Amniotic epithelial cell (primary cell): ENCODE measurements at regions not wholly inside any gene's neighbourhood (a gene's known extent, or its start where the extent isn't known, plus 50 kb on each side); places are given as distances from the start of the nearest gene placed in this dataset.
"Not testable (repeated sequence)": the region's sequence is repeated elsewhere in the genome, so short reads cannot be mapped to it uniquely, and the experiment has no call there.

Experiments
- DNase-seq: peaks from one replicate; pipeline ENCODE4 v3.0.0-alpha.2; 2010; ENCODE audit warnings: low read depth

DNA sequence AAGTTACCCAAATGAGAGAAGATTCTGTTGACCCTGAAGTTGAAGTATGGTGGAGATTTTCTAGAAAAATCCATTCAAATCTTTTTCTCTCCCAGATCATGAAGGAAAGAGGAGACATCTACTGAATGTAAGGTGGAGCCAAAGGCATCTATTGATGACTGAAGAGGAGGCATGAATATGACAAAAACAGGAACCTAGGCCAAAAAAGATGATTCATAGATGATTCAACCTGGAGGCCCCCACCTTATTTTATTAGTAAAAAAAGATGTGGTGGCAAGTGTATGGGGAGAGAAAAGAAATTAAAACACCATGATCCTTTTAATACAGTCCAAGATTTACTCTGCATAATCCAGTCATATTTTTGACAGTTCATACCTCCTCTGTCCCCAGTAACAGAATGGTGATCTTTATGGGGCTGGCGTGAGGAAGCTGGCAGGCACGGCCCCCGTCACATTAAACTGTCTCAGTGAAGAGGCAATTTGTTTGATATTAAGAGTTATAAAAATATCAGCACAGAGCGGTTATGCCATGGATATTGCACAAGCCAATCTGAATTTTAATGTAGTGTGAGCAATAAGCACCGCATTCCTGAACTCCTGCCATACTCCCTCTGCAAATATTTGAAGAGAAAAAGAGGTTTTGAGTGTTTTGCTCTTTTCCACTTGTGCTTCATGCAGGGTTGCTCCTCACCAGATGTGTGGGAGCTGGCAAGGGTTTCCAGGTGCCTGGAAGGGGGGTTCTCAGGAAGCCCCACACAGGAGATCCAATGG lies 94.4 kb downstream of the TRIM43 start:
- peak; percentile 82 for DNase-seq

GRCh38 chr2:95687852-95688251 lies 96.1 kb downstream of the TRIM43 start:
- peak; percentile 91 for DNase-seq

DNA sequence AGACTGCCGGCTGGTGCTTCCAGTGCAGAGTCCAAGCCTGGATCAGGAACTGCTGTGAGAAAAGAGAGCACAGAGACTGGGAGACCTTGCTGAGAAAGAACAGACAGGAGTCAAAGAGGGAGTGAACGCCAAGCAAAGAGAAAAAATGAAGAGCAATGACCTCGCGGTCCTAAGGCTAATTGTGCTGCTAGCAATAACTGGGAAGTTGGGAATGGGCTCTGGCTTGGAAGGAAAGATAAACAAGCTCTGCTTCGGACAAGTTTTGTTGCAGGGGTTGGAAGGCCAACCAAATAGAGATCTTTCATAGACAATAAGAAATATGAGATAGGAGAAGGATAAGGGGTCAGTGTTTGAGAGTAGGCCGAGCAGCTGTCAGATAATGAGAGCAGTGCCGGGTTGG lies 99.4 kb downstream of the TRIM43 start:
- DNase-seq: not testable (repeated sequence)

DNA sequence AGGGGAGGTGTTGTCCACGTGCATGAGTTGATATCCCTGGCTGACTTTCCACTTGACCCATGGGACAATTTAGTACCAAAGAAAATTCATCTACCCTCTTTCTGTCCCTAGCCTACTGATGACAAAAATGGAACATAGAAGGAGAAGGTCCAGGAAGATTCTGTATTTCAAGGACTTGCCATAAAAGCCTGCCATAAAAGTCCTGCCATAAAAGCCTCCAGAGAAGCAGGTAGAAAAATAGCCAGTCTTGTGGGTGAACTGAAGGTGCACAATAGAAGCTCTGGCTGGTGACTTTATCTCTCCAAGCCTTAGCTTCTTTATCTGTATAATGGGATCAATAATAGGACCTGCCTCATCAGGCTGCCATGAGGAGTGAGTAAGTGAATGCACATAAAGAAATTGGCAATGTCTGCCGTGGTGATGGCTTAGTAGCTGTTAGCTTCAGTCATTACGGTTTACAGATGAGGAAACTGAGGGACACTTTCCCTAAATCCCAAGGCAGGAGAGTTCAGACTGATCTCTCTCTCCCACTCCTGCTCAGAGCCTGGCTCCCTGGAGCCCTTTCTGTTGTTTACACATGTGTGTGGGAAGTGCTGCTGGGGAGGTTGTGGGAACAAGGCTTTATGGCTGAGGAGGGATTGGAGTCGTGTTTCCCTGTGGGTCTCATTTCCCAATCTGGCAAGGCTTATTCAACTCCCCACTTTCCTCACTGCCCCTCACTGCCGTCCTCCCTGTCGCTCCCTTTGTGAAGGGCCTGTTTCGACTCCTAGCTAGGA lies 101.5 kb downstream of the TRIM43 start:
- DNase-seq: peak; percentile 54

DNA sequence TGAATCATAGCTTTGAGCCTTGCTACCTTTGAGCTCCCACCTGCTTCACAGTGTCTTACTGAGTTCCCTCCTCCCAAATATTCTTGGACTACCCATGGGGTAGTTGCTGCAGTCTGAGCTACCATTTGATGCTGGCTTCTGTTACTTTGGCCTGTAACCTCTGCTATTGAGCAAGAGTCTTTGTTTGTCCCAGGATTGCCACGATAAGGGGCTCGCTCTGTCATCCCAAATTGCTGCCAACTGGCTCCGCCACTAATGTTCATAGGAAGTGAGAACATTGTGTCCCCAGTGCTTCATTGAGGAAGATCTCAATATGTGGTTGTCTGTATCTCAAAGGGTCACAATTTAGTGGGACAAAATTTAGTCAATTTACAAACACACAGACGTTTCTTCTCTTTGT lies 103.8 kb downstream of the TRIM43 start:
- no peak for DNase-seq

DNA sequence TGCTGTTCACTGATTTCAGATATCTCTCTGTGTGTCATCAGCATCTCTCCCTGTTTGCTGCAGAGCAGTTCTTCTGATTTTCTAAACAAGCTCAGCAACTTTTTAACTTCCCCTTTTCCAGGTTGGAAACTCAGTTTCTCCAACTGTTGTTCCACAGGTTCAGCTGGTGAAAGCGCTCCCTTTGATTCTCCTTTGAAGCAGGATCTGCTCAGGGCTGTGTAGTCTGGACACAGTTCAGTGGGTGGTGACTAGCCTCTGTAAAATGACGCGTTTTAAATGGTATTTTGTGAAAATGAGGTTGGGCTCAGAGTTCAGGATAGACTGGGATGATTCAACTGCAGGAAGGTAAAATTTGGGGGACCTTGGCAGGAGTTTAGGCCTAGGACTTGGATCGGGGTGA lies 106.3 kb downstream of the TRIM43 start:
- no peak for DNase-seq

DNA sequence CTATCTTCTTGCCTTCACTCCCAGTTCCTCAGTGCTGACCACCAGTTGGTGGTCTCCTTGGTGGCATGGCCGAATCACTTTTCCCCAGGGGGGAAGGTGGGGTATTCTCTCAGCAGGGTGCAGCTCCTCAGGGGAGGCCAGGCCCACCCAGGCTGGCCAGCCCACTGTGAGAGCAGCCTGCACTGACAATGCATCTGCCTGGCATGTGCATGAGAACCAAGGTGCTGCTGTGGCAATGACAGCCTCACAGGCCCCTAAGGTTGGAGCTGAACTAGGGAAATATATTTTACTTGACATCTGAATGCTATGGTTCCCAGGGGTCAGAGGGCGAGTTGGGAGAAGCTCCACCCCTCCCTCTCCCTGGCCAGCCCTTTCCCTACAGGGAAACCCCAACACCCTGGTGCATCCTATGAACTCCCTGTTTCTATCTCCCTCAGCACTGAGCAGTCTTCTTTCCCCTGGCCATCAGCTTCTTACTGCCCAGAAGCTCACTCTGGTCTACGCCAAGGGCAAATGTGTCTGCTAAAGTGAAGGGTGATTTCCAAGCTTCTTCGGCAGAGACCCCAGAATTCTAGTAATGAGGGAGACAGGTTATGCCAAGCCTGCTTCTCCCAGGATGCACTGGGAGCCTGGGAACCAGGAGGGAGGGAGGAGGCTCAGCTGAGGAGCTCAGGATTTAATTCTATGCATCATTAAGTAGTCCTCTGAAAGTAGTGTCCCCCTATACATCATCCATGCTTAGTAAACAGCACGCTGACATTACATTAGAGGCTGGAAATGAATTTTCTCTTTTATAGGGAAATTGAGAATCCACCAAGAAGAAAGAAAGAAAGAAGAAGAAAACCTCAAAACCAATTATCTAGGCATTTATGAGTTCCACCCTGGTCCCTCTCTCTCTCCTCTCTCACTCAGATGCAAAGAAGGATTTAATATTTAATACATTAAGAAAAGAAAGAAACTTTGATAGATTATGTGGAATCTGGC lies 107.7 kb downstream of the TRIM43 start:
- not testable (repeated sequence) for DNase-seq

- no peak for DNase-seq
Observed at GRCh38 chr2:95700519-95700918, 108.7 kb downstream of the TRIM43 start.

GRCh38 chr2:95702471-95702870 lies 110.7 kb downstream of the TRIM43 start:
- DNase-seq: no peak

DNA sequence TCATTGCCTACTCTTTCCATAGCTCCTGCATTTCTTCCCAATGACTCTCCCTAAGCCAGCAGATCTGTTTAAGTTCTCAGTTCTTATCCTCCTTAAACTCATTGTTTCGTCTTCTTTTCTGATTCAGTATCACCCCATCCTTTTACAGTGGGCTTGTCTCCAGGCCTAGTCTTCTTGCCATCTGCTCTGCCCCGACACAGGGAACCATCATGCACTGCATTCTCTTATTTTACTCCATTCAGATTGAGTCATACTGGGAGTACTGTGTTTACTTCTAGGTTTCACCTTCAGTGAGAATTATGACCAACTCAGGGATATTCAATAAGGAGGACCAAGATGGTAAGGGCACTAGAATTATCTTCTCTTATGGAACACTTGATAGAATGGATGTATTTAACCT lies 115.4 kb downstream of the TRIM43 start:
- DNase-seq: peak; percentile 14

DNA sequence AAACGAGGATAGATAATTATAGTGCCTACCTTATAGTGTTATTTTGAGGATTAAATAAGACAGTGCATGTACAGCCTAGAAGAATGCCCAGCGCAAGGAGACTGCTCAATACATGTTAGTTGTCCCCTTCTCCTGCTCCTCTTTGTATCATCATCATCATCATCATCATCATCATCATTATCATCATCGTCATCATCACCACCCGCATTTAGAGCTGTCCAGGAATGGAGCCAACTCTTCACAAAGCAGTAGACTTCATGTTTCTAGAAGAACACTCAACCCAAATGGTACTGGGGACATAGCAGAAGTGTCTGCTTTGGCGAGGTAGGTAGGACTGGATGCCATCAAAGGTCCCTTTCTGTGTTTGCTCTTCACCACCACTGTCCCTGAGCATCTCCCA lies 116.0 kb downstream of the TRIM43 start:
- DNase-seq: no peak

DNA sequence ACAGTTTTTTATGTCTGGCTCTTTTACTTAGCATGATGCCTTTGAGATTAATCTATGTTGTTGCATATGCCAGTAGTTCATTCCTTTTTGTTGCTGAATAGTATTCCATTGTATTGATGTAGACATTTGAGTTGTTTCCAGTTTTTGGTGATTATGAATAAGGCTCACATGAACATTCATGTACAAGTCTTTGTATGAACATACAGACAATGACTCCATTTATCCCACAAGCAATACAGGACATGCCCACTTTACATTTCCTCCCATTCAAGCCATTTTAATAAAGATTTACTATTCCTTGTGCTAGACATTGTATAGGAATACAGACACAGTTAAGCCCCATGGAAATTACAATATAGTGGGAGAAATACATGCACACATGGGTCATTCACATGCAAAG lies 118.0 kb downstream of the TRIM43 start:
- no peak for DNase-seq

- peak; percentile 47 for DNase-seq
Observed at GRCh38 chr2:95713470-95714177, 121.8 kb downstream of the TRIM43 start.

- DNase-seq: not testable (repeated sequence)
Observed at GRCh38 chr2:95714398-95714797, 122.6 kb downstream of the TRIM43 start.

DNA sequence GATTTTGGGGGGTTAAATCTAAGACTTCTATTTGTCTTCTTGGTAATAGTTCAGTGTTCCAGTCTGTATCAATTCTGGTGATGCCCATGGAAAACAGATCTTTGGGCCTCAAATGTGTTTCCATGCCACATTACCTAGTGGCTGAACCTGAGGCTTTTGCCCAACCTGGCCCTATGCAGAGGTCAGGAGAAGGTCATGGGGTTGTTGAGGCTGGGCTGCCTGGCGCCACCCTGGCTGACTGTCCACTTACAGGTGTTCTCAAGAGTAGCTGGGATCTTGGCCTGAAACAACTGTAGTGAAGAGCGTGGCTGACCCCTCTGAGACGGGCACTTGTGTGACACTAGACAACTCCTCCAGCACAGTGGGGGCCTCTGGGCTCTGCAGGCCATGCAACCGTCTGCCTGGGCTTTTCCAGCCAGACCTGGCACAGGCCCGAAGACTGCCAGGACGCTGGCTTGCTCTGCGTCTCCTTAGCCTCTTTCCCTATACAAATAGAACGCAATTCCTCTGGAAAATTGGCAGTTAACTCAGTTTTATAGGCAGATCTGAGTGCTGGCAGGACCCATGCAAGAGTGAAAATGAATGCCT lies 127.8 kb downstream of the TRIM43 start:
- no peak for DNase-seq

DNA sequence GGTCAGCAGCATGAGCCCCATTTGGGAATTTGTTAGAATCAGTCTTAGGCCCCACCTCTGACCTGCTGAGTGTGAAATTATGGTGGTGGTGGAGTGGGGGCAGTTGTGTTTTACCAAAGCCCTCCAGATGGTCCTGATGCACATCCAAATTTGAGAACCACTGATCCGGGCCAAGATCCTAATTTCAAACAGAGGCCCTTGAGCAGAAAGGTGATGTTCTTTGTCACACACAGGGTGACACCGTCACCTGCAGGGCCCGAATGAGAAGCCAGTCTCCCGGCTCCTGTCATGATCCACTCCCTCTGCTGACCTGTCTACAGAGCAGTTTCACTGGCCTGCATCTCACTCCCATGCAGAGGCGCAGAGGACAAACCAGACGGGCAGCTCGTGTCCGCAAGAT lies 129.9 kb downstream of the TRIM43 start:
- DNase-seq: no peak

- no peak for DNase-seq
Observed at GRCh38 chr2:95722131-95722697, 130.4 kb downstream of the TRIM43 start.

GRCh38 chr2:95723627-95724210 lies 131.9 kb downstream of the TRIM43 start:
- not testable (repeated sequence) for DNase-seq

DNA sequence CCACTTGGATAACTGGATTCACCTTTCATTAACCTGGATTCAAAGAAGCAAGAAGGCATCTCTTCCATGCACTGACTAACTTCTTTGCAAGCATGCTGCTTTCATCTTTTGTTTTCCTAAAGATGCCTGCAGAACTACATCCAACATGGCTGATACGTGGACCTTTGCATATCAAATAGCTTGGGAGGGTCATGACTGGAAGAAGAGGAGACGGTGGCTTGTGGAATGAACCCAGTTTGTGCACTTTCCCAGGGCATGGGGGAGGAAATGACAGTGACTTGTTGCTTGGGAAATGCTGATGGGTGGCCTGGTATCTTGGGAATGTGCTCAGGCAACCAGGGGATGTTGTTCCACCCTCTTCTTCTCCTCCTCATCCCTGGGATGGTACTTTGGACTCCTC lies 133.4 kb downstream of the TRIM43 start:
- DNase-seq: peak; percentile 16

- peak; percentile 76 for DNase-seq
Observed at GRCh38 chr2:95725677-95726076, 133.9 kb downstream of the TRIM43 start.
